Skeletal muscle cell (primary cell): ENCODE measurements at regions not wholly inside any gene's neighbourhood (a gene's known extent, or its start where the extent isn't known, plus 50 kb on each side); places are given as distances from the start of the nearest gene placed in this dataset.
"Not testable (repeated sequence)": the region's sequence is repeated elsewhere in the genome, so short reads cannot be mapped to it uniquely, and the experiment has no call there.

Experiments used
- DNase-seq: peaks from one replicate; pipeline ENCODE4 v3.0.0-alpha.2; 2010; ENCODE audit warnings: low read depth
- H3K4me3 ChIP-seq: 2 replicates; pipeline ENCODE4 v1.5.1; 2011; ENCODE audit warnings: low read depth, mild to moderate bottlenecking, control low read depth, low read length, moderate library complexity

- no peak for DNase-seq
- no peak overlapping the region for H3K4me3 ChIP-seq
These were observed 570.4 kb upstream of the GALNTL6 start for GRCh38 chr4:171242831-171243230.

GRCh38 chr4:171239196-171239595, 574.0 kb upstream of the GALNTL6 start:
- DNase-seq, result no peak
- H3K4me3 ChIP-seq, result no peak overlapping the region

- H3K4me3 ChIP-seq, result no peak overlapping the region
- no peak for DNase-seq
These were observed 577.7 kb upstream of the GALNTL6 start for GRCh38 chr4:171235521-171235920.

- H3K4me3 ChIP-seq, DNase-seq: not testable (repeated sequence)
These were observed 583.9 kb upstream of the GALNTL6 start for GRCh38 chr4:171229354-171229753.

DNA sequence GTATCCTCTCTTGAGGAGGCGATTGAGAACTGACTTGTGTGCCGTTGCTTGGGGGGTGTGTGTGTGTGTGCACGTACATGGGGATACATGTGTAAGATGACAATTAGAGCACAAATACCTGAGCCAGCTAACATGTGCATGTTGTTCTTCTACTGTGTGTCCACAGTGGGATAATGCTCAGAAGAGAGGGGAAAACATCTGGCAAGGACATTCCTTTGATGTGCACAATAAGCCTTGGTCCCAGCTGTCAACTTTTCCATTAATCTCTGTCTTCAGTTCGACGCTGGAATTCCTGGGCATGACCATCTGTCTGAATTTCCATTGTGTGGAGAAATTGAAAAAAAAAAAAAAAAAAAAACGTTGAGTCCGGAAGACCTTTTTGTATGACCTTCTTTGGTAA, 592.0 kb upstream of the GALNTL6 start:
- no peak for DNase-seq
- H3K4me3 ChIP-seq, result no peak overlapping the region

- peak; percentile 4 for DNase-seq
- no peak overlapping the region for H3K4me3 ChIP-seq
These were observed 609.8 kb upstream of the GALNTL6 start for GRCh38 chr4:171203425-171203824.

- DNase-seq, result no peak
- H3K4me3 ChIP-seq, result no peak overlapping the region
These were observed 610.3 kb upstream of the GALNTL6 start for GRCh38 chr4:171202908-171203307.

DNA sequence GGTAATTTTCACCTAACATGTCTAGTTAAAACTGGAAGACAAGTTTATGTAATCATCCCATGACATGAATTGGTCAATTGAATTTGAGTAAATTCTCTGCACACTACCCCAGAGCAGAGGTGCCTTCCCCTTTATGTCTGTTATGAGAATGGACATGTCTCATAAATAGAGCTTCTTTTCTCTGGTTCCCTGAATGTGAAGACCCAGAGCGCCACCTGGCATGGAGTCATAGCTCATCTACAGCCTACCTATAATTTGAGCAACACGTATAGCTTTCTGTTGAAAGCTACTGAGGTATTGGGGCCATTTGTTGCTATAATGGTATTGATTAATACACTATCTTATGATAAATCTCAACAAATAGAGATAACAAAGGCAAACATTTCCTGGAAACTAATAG, 626.5 kb upstream of the GALNTL6 start:
- no peak for DNase-seq
- no peak overlapping the region for H3K4me3 ChIP-seq

GRCh38 chr4:171181090-171181489, 632.1 kb upstream of the GALNTL6 start:
- H3K4me3 ChIP-seq, result no peak overlapping the region
- no peak for DNase-seq

DNA sequence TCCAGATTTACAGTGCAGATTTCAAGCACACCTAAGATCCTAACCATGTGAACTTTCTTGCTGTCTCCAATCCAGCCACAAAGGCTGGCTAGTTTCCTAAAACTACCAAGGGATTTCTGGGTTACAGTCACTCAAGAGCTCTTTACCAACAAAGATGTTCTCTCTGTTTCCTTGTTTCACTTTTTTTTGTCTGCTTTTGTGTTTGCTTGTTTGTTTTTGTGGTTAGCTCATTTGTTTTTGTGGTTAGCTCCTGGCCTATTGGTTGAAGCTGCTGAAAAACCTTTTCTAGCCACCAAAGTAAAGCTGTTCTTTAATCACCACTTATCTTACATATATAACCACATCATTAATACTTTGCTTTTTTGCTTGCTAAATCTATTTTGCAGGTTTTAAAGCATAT, 642.5 kb upstream of the GALNTL6 start:
- H3K4me3 ChIP-seq, result no peak overlapping the region
- no peak for DNase-seq

- no peak overlapping the region for H3K4me3 ChIP-seq
- no peak for DNase-seq
These were observed 643.8 kb upstream of the GALNTL6 start for GRCh38 chr4:171169396-171169795.

DNA sequence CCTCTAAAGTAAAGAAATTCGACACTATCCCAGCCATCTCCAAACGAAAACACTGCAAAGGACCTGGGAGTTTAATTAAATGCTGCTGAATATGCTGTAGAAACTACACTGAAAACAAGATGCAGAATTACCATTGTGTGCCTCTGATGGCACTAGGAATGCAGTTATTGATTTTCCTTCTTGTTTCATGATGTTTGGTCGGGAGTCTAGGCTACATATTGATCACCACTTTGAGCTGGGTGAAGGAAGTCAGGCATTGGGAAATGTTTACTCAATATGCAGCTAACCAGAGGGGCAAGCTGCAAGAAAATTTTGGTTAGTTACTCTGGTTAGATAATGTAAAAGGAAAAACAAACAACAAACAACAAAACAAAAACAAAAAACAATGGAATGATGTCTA, 650.7 kb upstream of the GALNTL6 start:
- no peak overlapping the region for H3K4me3 ChIP-seq
- DNase-seq, result no peak

GRCh38 chr4:171157462-171158082, 655.6 kb upstream of the GALNTL6 start:
- no peak overlapping the region for H3K4me3 ChIP-seq
- DNase-seq, result no peak

DNA sequence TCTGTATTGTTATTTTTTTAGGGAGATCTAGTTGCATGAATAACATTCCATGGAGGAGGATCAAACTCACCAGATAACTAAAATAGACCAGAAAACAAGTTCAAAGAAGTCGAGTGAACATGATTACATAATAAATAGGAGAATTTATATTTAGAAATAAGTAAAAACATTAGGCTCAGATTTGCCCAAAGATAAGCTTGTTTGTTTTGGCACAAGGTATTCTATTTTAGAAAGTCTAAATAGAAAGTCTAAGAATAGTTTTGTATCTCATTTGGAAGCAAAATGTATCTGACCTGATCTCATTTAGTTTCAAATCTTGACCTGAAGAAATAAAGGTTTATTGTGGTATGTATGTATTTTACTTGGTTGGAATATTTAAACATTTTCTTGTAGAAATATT, 670.6 kb upstream of the GALNTL6 start:
- no peak overlapping the region for H3K4me3 ChIP-seq
- no peak for DNase-seq

GRCh38 chr4:171142045-171142444, 671.2 kb upstream of the GALNTL6 start:
- no peak for DNase-seq
- no peak overlapping the region for H3K4me3 ChIP-seq

- no peak for DNase-seq
- no peak overlapping the region for H3K4me3 ChIP-seq
These were observed 682.9 kb upstream of the GALNTL6 start for GRCh38 chr4:171130256-171130801.

- DNase-seq, result no peak
These were observed 695.1 kb upstream of the GALNTL6 start for GRCh38 chr4:171118091-171118490.

GRCh38 chr4:171117457-171117856, 695.7 kb upstream of the GALNTL6 start:
- H3K4me3 ChIP-seq, result no peak overlapping the region
- no peak for DNase-seq

More at GRCh38 chr4:171118091-171118490, 695.1 kb upstream of the GALNTL6 start:
- no peak overlapping the region for H3K4me3 ChIP-seq

GRCh38 chr4:171101845-171102244, 711.4 kb upstream of the GALNTL6 start:
- no peak for DNase-seq
- no peak overlapping the region for H3K4me3 ChIP-seq

DNA sequence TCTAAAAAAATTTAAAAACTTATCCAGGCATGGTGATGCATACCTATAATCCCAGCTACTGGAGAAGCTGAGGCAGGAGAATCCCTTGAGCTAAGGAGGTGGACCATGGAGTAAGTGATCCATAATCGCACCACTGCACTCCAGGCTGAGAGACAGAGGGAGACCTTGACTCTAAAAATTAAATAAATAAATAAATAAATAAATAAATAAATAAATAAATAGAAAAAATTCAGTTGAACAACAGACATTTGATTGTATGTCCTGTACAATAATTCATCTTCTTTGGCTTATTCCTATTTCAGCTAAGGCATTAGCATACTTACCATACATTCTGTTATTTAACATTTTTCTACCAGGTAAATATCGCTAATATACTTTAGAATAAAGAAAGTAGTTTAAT, 726.1 kb upstream of the GALNTL6 start:
- DNase-seq, result no peak
- H3K4me3 ChIP-seq, result no peak overlapping the region

GRCh38 chr4:171067422-171067821, 745.8 kb upstream of the GALNTL6 start:
- no peak for DNase-seq
- no peak overlapping the region for H3K4me3 ChIP-seq

DNA sequence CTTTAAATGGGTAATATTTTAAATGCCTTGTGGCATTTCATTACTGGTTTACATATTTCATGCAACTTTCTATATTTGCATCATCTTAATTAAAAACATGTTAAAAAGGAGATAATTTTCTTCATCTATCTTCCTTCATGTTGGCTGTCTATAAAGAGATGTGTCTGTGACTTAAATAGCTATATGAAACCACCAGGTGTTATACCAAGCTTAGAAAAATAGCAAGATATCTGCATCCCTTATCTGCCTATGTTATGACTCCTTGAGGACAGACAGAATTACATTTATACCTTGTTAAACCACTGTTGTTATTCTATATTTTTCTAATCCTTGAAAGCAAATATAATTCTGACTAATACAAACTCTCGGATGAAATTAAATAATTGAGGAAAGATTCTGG, 763.8 kb upstream of the GALNTL6 start:
- H3K4me3 ChIP-seq, result no peak overlapping the region
- no peak for DNase-seq
